Activated CD8-positive, alpha-beta memory T cell treated with anti-CD3 and anti-CD28 coated beads for 1 hour (primary cell): ENCODE measurements at regions not wholly inside any gene's neighbourhood (a gene's known extent, or its start where the extent isn't known, plus 50 kb on each side); places are given as distances from the start of the nearest gene placed in this dataset.

Experiments
- DNase-seq, 2 donors: peaks; one replicate each; pipeline ENCODE4 v3.0.0-alpha.2; 2020; ENCODE audit warnings: low read depth in 1 of 2; ENCODE audit errors: extremely low read depth in 1 of 2

- no peak for DNase-seq
Observed at GRCh38 chr10:107611115-107611514, 446.6 kb upstream of the SORCS1 start.

GRCh38 chr10:107589081-107589480 lies 424.6 kb upstream of the SORCS1 start:
- no peak for DNase-seq

- no peak for DNase-seq
Observed at GRCh38 chr10:107585630-107586029, 421.1 kb upstream of the SORCS1 start.

GRCh38 chr10:107583974-107584373 lies 419.5 kb upstream of the SORCS1 start:
- no peak for DNase-seq

- no peak for DNase-seq
Observed at GRCh38 chr10:107579970-107580369, 415.5 kb upstream of the SORCS1 start.

- no peak for DNase-seq
Observed at GRCh38 chr10:107577221-107577620, 412.7 kb upstream of the SORCS1 start.

GRCh38 chr10:107576746-107577145 lies 412.2 kb upstream of the SORCS1 start:
- no peak for DNase-seq

- no peak for DNase-seq
Observed at GRCh38 chr10:107565014-107565413, 400.5 kb upstream of the SORCS1 start.

- DNase-seq: no peak
Observed at GRCh38 chr10:107561136-107561650, 396.7 kb upstream of the SORCS1 start.

GRCh38 chr10:107557916-107558315 lies 393.4 kb upstream of the SORCS1 start:
- DNase-seq: no peak

GRCh38 chr10:107554333-107554732 lies 389.8 kb upstream of the SORCS1 start:
- no peak for DNase-seq

- no peak for DNase-seq
Observed at GRCh38 chr10:107553470-107553869, 389.0 kb upstream of the SORCS1 start.

GRCh38 chr10:107552963-107553362 lies 388.5 kb upstream of the SORCS1 start:
- DNase-seq: no peak

GRCh38 chr10:107548301-107548700 lies 383.8 kb upstream of the SORCS1 start:
- no peak for DNase-seq

GRCh38 chr10:107546986-107547385 lies 382.5 kb upstream of the SORCS1 start:
- no peak for DNase-seq

- DNase-seq: no peak
Observed at GRCh38 chr10:107546284-107546683, 381.8 kb upstream of the SORCS1 start.

- no peak for DNase-seq
Observed at GRCh38 chr10:107545717-107546116, 381.2 kb upstream of the SORCS1 start.

GRCh38 chr10:107544706-107545520 lies 380.4 kb upstream of the SORCS1 start:
- no peak for DNase-seq

GRCh38 chr10:107542607-107543006 lies 378.1 kb upstream of the SORCS1 start:
- no peak for DNase-seq

- DNase-seq: no peak
Observed at GRCh38 chr10:107542016-107542415, 377.5 kb upstream of the SORCS1 start.

GRCh38 chr10:107540981-107541380 lies 376.5 kb upstream of the SORCS1 start:
- DNase-seq: no peak

- DNase-seq: no peak
Observed at GRCh38 chr10:107529350-107529749, 364.8 kb upstream of the SORCS1 start.

GRCh38 chr10:107520348-107520747 lies 355.8 kb upstream of the SORCS1 start:
- no peak for DNase-seq
